ENCODE measurements at regions not wholly inside any gene's neighbourhood (a gene's known extent, or its start where the extent isn't known, plus 50 kb on each side); places are given as distances from the start of the nearest gene placed in this dataset.

GRCh38 chr21:26684889-26685288, 111.8 kb upstream of the CYYR1 start:
- TF ChIP-seq POLR2A (IDR thresholded peaks at IDR 0.05) (no peak), CTCF (IDR thresholded peaks at IDR 0.05) (no peak)

Data from right lobe of liver (tissue), 4 donors.